ENCODE measurements at regions not wholly inside any gene's neighbourhood (a gene's known extent, or its start where the extent isn't known, plus 50 kb on each side); places are given as distances from the start of the nearest gene placed in this dataset.
A peak's percentile ranks its signal among the peaks of the same experiment; 100 is the strongest.

- DNase-seq = no peak
These were observed 155.0 kb upstream of the REG3G start for GRCh38 chr2:78870343-78870967.

- DNase-seq = no peak
These were observed 152.0 kb upstream of the REG3G start for GRCh38 chr2:78873526-78873925.

- peak; percentile 36 for DNase-seq
These were observed 149.2 kb upstream of the REG3G start for GRCh38 chr2:78876316-78876688.

GRCh38 chr2:78887446-78887845, 138.1 kb upstream of the REG3G start:
- no peak for DNase-seq

- no peak for DNase-seq
These were observed 134.6 kb upstream of the REG3G start for GRCh38 chr2:78890935-78891334.

GRCh38 chr2:78892295-78892694, 133.2 kb upstream of the REG3G start:
- no peak for DNase-seq

GRCh38 chr2:78895022-78895421, 130.5 kb upstream of the REG3G start:
- no peak for DNase-seq

GRCh38 chr2:78896536-78896935, 129.0 kb upstream of the REG3G start:
- no peak for DNase-seq

- DNase-seq = no peak
These were observed 118.4 kb upstream of the REG3G start for GRCh38 chr2:78907089-78907488.

GRCh38 chr2:78908973-78909372, 116.5 kb upstream of the REG3G start:
- DNase-seq = no peak

GRCh38 chr2:78910376-78910775, 115.1 kb upstream of the REG3G start:
- DNase-seq = no peak

GRCh38 chr2:78913257-78913656, 112.2 kb upstream of the REG3G start:
- DNase-seq = no peak

- DNase-seq = no peak
These were observed 100.2 kb upstream of the REG3G start for GRCh38 chr2:78925258-78925657.

- DNase-seq = no peak
These were observed 97.0 kb upstream of the REG3G start for GRCh38 chr2:78928502-78928901.

- DNase-seq = no peak
These were observed 84.5 kb upstream of the REG3G start for GRCh38 chr2:78940998-78941397.

- DNase-seq = no peak
These were observed 83.8 kb upstream of the REG3G start for GRCh38 chr2:78941751-78942150.

- DNase-seq = no peak
These were observed 61.6 kb upstream of the REG3G start for GRCh38 chr2:78963881-78964280.

GRCh38 chr2:78967294-78967693, 58.2 kb upstream of the REG3G start:
- no peak for DNase-seq

GRCh38 chr2:78973630-78974029, 51.9 kb upstream of the REG3G start:
- DNase-seq = no peak
